Stimulated activated CD8-positive, alpha-beta memory T cell treated with anti-CD3 and anti-CD28 coated beads, Interleukin-2, amount 100 ng/mL, for 48 hours (primary cell): ENCODE measurements at regions not wholly inside any gene's neighbourhood (a gene's known extent, or its start where the extent isn't known, plus 50 kb on each side); places are given as distances from the start of the nearest gene placed in this dataset.

ENCODE experiments used
- DNase-seq, 2 donors: peaks; one replicate each; pipeline ENCODE4 v3.0.0-alpha.2; 2020; ENCODE audit warnings: low read depth in 2 of 2

DNA sequence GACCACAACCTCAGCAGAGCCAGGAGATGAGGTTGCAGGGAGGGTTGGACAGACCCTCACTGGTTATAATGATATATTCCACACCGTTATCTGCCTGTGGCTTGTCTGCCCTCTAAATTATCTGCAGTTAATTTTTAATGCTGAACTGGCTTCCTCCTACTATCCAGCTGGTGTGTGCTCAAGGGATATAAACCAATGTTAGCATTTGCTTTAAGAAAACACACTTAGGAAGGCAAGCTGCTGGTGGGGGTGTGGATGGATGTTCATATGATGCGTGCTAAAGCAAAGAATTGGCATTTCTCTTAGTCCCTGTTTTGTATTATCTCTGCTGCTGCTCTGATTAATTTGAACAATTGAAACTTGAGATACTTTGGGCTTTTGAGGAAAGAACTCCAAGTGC is 132.2 kb upstream of the NPVF start:
- no peak for DNase-seq

DNA sequence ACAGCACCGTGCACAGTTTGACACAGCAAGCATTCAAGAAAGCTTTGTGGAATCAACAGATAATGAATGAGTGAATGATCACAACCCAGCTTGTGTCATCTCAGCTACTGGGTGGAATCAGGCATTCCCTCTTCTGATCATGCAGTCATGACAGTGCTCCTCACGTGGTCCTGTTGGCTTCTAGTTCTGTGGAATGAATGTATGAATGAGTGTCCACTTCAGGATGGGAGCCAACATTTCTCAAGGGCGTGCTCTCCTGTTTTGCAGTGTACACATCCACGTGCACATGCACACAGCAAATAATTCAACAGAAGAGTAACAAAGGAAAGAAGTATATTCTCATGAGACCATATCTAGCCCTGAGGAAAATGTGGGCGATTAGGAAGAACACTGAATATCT is 133.1 kb upstream of the NPVF start:
- no peak for DNase-seq

DNA sequence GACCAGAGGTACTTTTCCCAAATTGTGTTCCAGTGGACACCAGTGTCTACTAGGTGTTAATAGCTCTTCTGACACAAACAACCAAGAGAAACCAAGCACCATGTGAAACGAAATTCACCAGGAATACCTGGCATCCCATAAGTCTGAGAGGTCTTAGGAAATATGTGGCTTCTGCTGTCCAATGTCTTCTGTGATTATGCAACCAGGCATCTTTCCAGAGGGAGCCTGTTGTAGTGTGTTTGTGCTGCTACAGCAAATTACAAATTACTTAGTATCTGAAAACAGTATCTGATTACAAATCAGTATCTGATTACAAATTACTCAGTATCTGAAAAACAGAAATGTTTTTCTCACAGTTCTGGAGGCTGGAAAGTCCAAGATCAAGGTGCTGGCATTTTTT is 133.6 kb upstream of the NPVF start:
- no peak for DNase-seq

DNA sequence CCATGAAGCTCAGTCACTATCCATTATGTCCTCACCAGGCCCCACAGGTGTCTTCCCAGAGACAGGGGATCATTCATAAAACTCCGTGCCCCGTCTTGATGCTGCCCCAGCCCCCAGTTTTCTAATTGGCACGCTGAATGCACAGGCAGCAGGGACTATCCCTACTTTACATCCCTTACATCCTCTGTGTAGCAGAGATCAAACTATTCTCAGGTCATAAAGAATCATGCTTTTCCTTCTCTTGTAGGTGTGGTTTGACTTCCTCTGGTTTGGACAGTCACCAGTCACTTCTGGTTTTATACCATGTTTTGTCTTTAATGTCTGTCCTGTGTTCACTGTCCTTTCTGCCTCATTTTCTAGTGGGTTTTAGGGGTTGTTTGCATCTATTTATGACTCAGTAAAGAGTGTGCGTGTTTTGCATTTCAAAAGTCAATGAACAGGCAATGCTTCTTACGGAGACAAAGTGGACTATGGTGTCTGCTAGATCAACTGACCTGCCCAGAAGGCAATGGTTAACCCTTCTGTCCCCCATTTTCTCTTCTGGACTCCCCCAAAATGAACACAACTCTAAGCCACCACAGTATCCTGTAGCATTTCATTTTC is 140.4 kb upstream of the NPVF start:
- no peak for DNase-seq

DNA sequence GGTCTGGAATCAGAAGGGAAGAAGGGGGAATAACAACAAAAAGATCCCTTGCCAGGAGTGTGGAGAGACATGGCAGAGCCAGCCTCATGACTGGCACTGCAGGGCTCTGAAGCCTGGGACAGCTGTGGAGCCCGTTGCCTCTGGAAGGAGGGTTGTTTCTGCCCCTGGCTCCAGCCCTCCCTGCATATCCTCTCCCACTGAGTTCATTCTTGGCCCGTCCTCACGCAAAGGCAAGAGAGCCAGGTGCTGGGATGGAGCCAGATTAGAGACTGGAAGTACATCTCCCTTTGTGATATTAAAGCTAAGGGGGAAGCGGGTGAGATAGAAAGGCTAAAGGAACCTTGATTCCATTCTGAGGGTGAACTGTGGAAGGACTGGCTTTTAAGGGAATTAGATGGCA is 141.5 kb upstream of the NPVF start:
- no peak for DNase-seq

DNA sequence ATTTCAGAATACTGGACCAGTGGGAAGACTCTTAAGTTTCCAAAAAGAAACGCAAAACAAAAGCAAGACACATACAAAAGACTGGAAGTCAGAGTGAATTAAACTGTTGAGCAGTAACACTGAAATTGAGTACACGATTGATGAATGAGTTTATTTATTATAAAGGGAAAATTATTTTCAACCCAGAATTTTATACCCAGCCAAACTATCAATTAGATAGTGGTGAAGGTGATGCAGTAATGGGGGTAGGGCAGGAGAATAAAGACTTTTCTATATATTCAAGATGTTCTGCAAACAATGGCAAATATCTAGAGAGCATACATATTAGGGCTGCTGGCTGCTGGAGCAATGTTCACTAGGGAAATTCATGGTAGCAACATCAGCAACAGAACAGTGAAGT is 143.7 kb upstream of the NPVF start:
- DNase-seq, result no peak

DNA sequence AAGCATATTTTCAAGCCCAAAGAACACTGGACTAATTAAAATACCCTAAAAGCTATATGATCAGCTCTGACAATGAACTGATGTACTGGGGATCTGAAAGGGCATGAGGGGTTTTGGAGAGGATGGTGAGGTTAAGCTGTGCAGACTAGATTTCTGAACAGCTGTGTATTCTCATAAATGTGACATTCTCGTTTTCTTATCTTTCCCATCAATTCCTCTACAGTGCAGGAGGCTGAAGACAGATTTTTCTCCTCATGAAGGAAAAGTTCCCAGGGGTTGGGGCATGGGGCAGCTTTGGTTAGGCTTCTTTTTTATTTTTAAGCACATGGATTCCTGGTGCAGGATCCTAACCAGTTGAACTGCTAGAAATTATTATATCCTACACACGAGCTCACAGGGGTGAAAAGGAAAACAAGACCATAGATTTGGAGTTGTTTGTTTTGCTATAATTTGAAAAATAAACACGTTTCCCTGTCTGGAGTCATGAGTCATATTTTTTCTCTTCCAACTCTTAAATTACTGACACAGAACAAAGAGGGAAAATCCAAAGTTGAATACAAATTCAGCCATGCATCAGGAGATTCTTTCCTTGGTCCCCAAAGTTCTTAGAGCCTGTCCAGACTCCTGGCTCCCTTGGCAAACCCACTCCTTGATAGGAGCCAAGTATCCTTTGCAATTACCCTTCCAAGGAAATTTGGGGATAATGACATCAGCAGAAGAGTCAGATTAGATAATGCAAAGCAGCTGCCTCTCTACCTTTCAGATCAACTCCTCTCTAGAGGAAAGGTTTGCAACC is 147.7 kb upstream of the NPVF start:
- DNase-seq, result no peak

DNA sequence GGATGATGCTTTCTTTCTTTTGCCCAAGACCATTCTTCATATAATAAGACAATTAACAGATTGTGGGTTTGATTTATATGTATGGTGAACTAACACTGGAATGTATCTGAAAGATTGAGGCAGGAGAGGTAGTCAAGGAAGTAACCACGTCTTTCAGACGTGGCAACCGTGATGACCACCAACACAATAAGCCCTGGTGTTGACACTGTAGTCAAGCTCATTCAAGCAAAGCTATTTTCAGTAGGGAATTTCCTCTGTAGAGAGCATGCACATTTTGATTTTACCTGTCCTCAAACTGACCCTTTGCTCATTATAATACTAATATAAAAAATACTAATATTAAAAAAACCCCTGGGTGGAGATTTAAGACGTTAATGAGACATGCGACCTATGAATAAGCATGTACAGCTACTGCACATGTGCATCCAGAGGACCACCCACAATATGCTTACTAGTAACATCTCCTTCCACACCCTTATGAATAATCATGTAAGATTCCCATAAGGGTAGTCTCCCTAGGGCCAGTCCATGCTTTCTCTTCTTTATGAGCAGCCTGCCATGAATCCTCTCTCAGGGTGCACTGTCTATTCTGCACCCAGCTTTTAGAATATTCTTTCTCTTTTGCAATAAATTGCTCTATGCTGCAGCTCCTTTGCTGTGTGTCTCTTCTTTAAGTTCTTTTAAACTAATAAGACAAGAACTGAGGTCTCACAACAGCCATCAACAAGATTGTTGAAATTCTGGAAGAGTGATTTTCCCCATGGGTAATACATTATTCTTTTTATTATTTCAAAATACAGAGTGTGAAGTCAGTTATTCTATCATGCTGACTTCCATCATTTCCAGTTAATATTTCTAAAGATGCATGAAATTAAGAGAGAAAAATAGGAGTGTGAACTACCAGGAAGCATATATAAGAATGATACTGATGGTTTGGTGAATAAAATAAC is 151.3 kb upstream of the NPVF start:
- no peak for DNase-seq

DNA sequence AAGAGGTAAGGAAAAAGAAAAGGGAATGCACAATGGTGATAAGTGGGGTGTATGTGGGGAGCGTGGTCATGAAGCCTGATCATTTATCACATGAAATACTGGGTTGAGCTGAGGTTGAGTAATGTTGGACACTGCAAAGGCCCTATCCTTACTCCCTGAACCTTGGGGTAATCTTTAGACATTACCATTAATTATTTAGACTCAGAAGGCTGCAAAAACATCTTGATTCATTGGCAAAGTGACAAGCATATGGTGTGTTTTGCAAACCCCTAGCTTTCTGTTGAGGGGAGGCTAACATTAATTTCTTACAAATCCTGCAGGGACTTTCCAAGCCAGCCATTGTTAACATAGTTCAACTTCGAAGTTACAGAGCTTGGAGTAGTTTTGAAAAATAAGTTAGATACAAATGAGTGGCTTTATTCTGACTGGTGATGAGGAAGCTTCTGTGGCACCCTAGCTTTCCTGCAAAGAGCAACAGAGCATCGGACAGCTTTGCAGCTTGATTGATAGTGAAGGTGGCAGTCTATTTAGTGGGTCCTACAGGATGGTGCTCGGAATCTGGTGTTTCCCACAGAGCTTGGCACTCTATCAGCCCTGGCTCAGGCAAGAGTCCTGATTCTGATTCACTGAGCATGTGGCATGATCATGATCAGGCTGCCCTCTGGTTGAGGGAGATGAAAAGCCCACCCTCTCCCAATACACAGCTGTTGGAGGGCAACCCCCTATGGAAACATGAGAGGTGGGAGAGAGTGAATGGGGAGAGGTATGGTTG is 153.7 kb upstream of the NPVF start:
- no peak for DNase-seq

DNA sequence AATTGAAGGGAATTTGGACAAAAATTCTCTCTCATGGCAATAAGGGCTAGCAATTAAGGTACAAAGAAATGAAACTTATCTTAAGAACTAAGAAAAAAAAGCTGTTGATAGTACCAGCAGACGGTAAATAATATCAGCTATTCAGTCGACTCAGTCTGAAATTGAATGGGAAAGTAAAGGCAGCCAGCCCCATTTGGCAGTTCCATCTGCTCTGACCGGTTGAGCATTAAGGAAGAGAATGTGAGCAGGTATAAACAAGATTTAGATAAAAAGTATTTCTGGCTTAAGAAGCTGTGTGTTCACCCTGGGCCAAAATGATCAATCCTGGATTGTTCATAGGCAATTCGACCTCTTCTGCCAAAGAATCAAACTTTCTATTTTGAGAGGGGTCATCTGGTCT is 154.6 kb upstream of the NPVF start:
- no peak for DNase-seq

DNA sequence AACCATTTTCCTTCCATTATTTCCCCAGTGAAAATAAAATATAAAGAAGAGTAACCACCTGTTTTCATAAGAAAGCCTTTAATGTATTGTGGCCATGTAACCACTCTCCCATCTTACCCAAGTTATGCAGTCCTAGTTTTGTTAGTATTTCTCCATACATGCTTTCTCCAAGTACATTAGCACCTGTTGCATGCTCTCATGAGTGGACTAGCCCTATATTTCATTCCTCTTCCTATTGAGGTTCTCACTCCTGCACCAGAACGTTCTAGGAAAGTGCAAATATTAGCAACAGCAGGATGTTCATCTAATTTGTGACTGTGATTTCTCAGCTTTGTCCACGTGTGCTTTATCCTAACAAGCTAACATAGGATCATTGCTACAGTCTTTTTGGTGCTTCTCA is 155.1 kb upstream of the NPVF start:
- no peak for DNase-seq

DNA sequence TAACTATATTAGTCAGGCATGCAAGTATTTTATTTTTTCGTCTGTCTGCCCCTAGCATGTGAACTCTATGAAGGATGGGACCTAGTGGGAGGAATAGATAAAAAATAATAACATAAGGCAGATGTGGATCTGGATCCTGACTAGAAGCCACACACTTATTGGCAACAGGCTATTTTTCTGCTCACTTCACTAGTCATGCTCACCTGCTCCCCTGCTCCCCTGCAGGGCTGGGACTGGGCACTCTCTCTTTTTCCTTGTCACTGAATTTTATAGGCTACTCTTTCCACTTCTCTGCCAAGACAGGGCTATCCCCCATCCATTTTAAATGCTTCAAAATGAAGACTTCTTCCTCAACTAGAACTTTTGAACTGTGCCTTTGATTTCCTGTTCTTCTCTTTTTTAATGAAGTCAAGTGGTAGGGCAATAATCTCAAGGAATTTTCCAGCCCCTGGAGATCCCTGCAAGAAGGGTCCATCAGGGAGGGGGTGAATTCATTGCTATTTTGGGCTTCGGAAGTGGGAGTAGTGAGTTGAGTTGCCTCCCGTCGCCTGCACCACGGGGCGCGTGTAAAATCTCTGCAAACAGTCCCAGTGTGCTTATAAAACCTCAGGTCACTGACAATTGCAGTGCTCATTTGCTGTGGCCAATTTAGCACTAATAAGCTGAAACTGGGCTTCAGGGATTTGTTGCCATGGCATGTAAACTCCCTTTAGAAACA is 156.7 kb upstream of the NPVF start:
- no peak for DNase-seq

DNA sequence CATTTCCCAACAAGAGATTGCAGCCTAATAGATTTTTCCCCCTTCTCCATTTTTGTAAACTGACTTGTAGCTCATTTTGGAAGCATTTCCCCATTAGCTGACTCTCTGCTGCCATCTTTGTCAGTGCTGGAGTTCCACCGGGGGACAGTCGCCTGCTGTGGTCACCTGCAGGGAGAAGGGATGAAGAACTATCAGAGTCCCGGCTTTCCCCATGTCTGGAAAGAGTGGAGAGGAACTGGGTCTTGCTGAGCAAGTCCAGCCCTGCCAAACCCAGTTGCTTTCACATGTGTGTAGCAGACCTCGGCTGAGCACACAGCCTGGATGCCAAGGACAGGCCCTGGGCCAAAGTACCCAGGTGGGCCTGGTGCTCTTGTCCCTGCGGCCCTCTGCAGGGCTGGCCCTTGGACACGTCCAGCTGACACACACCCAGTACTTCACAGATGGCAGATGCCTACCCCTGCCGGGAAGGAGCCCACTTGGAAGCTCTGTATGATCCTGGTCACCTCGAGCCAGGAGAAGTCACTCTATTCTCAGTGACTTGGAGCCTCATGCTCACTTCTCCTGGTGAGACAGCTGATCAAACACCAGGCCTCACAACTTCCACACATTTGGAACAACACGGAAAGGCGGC is 157.3 kb upstream of the NPVF start:
- no peak for DNase-seq

DNA sequence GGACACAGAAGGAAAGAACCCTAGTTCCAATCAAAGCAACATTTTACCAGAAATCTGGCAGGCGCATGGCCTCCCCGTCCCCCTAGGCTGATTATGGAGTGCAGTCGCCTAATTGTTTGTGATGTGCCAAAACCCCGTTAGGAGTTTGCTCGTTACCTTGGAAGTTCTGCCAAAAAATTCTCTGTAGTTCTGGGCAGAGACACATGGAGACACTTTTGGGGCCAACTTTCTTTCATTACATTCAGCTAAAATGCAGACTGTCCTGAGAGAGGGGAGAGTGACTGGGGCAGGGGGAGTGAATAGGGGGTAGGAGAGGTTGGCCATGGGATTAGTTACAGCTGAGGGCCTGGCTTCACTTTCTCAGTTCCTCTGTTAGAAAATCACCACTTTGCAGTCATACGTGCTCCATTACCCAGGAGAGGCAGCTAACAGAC is 158.0 kb upstream of the NPVF start:
- no peak for DNase-seq

DNA sequence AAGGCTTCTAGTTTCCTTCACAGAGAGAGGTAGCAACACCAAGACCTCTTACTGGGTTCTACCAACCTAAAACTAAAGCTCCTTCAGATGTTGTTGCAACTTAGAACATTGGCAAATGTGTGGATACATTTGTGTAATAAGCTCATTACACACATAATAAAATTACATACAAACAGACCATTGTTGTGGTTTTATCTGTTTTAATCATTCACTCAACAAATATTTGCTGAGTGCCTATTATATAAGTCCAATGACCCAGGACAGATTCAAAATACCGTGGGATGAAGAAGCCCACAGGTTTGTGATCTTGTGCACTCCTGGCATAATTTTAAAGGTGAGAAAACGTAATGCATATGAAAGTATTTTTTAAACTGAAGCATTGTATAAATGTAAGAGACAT is 160.4 kb upstream of the NPVF start:
- no peak for DNase-seq

DNA sequence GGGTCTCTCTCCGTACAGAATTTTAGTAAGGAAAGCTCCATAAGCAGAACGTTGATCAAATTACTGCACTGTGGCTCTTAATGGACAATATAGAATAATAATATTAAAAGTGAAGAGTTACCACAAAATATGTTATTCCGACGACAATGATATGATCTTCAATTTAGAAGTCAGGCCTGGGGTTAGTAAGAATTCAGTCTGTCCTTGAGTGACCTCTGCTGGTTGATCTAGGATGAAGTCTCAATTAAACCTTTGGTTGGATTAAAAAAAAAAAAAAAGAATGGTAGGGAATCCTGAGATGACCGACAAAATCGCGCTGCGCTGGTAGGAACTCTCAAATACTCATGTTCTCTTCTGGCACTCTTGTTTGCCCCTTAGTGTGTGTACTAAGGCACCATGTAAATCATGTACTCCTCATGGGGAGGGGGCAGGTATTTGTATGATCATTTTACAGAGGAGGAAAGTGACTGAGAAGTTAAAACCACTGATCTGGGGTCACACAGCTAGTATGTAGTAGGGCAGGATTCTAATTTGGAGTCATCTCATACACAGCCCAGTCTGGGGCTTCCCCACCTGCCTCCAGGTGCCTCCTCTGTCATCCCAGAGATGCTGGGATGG is 161.3 kb upstream of the NPVF start:
- no peak for DNase-seq

DNA sequence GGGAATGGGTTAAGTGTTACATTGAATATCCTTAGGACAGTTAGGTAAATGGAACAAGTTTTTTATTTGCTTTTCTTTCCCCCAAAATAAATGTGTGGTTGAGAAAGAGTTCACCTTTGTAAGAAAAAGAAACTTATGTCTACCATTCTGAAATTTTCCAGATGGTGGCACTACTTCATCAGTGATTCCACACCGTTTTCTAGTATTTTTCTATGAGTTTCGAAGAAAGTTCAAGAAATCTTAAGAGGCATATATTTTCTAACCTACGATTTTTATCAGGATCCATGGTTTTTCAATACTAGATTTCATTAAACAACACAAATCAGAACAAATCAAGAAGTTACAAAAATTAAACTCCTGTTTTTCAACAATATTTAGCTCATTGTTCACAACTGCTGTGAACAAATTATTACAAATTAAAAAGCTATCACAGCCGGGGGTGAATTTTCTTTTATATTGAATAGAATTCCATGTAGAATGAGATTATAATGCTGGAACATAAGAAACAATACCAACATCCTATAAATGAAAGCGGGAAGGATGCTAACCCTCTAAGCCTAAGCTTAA is 163.1 kb upstream of the NPVF start:
- no peak for DNase-seq

DNA sequence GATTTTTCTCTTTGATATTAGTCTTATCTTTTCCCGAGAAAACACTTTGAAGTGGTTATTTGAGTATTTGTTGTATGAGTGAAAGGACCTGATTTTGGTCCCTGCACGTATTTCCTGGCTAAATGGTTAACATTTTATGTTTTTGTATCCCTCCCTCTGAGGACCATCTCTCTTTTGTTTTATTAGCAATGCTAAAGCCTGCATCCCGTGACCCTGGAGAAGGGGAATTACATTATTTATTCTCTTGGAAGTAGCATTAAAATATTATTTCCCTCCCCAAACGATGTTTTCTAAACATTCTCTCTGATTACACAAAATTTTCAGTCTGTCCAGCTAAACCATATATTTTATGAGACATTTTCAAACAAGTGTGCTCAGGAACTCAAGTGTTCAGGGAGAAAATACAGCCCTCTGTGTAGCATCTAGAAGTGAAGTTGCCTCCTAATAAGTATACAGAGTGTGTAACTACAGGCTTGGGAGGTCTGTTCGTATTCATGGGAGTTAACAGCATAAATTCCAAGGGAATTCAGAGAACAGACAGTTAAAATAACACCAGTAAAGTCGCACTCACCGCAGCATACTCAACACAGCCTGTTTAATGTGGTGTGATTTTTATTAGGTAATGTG is 163.8 kb upstream of the NPVF start:
- DNase-seq, result no peak

DNA sequence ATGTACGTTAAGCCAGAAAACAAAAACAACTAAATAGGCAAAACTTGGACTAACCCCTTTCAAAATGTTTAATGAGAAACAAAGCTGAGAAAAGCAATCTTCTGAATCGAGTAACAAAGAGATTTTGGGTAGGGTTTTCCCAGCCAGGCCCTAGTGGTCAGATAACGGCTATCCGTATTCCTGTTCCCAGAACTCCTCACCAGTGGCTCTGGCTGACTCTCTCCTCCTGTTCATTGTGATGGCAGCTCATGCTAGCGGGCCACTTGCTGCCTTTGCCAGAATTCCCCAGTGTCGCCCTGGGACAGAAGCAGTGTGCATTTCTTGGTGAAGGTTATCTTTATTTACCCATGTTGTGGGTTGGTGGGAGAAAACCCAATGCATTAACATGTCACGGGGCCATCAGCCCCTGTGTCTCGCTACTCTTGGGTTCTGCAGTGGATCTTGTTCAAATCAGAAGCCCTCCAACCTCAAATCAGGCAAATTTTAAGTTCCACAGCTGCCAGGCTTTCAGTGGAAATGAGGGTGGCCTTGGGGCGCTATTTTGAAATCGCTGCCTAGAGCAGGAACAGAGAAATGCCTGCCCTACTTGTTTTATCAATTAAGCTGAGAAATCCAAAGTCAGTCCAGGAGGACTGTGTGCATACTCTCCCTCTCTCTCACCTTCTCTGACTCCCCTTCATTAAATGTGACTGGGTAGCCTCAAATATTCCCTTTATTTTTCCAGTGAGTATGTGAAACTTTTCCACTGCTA is 164.5 kb upstream of the NPVF start:
- DNase-seq, result no peak
